Muscle layer of colon (tissue), 2 donors: ENCODE measurements at regions not wholly inside any gene's neighbourhood (a gene's known extent, or its start where the extent isn't known, plus 50 kb on each side); places are given as distances from the start of the nearest gene placed in this dataset.

Experiments used
- H3K27ac ChIP-seq: one replicate; pipeline ENCODE4 v1.7.0; 2013; ENCODE audit warnings: low read depth, mild to moderate bottlenecking, low read length, moderate library complexity
- H3K27me3 ChIP-seq, 2 donors: one replicate each; pipeline ENCODE4 v1.7.0; 2013; ENCODE audit warnings: low read length in 2 of 2, mild to moderate bottlenecking in 2 of 2; ENCODE audit not compliant: insufficient read depth in 2 of 2, control insufficient read depth in 1 of 2
- H3K36me3 ChIP-seq: one replicate; pipeline ENCODE4 v1.7.0; 2013; ENCODE audit warnings: mild to moderate bottlenecking, low read length; ENCODE audit not compliant: insufficient read depth
- H3K4me1 ChIP-seq: one replicate; pipeline ENCODE4 v1.7.0; 2013; ENCODE audit warnings: mild to moderate bottlenecking, low read length; ENCODE audit not compliant: insufficient read depth
- H3K4me3 ChIP-seq, 2 donors: one replicate each; pipeline ENCODE4 v1.7.0; 2013; ENCODE audit warnings: low read length in 2 of 2, low read depth in 1 of 2, mild to moderate bottlenecking in 1 of 2, moderate library complexity in 1 of 2
- H3K9ac ChIP-seq: one replicate; pipeline ENCODE4 v1.7.0; 2013; ENCODE audit warnings: low read length
- H3K9me3 ChIP-seq: one replicate; pipeline ENCODE4 v1.7.0; 2013; ENCODE audit warnings: mild to moderate bottlenecking, low read length
- donor health status: abdominal sarcoma.
- donor health status: Adenocarcinoma of cecum.

DNA sequence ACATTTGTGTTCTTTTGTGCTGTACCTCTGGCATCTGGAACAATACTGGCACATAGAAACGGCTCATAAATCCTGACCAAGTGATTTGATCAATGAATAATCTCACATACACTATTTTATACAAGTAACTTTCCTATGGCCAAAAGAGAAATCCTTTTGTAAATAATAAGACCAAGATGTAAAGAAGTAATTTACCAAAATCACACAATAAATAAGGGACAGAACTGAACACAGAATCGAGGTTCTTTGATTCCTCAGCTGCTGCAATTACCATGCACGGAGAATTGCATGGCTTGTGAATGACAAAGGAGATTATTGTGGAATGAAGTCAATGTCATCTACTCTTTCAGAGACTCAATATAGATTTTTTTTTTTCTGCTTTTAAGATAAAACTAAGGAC is 576.8 kb upstream of the SMIM31 start:
- Histone ChIP-seq H3K9ac (no peak overlapping the region), H3K36me3 (no peaks in the 10 kb centered on the region), H3K4me3 (no peak overlapping the region), H3K9me3 (no peaks in the 10 kb centered on the region), H3K27me3 (no peaks in the 10 kb centered on the region), H3K27ac (no peak overlapping the region), H3K4me1 (no peaks in the 10 kb centered on the region)

DNA sequence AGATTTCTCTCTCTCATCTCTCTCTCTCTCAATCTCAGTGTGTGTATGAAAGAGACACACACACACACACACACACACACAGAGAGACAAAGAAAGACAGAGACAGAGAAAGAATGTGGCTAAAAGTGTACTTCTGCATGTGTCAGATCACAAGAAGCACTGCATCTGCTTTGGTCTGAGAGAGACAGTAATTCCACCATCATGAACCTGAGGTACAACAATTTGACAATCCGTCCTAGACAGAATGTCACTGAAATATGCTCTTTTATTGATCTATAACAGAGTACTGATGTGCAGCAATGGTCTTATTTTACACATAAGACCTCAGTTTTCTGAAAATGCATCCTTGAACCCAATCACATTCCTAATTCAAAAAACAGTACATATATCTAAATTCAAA is 576.2 kb upstream of the SMIM31 start:
- H3K9ac ChIP-seq = no peak overlapping the region

DNA sequence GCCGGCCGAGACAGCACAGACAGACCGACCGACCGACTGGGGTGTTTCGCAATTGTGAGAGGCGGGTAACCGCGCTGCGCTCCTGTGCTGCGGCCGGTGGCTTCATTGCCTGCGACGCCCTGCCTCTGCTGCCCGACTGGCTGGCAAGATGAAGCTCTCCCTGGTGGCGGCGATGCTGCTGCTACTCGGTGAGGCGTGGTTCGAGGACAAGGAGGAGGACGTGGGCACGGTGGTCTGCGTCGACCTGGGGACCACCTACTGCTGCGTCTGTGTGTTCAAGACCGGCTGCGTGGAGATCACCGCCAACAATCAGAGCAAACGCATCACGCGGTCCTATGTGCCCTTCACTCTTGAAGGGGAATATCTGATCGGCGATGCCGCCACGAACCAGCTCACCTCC is 565.7 kb upstream of the SMIM31 start:
- Histone ChIP-seq H3K9ac (no peak overlapping the region), H3K9me3 (no peaks in the 10 kb centered on the region), H3K4me3 (no peak overlapping the region), H3K27me3 (no peaks in the 10 kb centered on the region), H3K27ac (no peak overlapping the region), H3K4me1 (no peaks in the 10 kb centered on the region), H3K36me3 (no peaks in the 10 kb centered on the region)

More for the DNA sequence above, 576.2 kb upstream of the SMIM31 start:
- H3K4me1 ChIP-seq = no peaks in the 10 kb centered on the region
- no peaks in the 10 kb centered on the region for H3K9me3 ChIP-seq
- H3K27me3 ChIP-seq = no peaks in the 10 kb centered on the region
- H3K27ac ChIP-seq = no peak overlapping the region
- no peak overlapping the region for H3K4me3 ChIP-seq
- no peaks in the 10 kb centered on the region for H3K36me3 ChIP-seq

DNA sequence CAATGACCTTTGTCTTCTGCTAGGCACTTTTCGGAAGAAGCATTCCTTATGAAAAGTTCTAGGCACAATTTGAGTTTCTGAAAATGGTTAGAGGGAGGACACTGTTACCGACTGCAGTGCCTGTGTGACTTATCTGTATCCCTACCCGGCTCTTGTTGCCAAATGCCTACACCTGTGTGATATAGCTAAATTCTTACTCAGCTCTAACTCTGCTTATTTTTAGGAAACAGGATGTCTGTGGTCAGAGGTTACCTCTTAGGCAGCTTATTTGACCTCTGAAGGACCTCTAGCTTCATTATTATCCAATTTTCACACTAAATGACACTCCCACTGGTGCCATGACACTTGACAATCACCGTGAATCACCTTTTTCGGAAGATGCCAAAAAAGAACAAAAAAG is 561.1 kb upstream of the SMIM31 start:
- H3K36me3 ChIP-seq = no peaks in the 10 kb centered on the region

DNA sequence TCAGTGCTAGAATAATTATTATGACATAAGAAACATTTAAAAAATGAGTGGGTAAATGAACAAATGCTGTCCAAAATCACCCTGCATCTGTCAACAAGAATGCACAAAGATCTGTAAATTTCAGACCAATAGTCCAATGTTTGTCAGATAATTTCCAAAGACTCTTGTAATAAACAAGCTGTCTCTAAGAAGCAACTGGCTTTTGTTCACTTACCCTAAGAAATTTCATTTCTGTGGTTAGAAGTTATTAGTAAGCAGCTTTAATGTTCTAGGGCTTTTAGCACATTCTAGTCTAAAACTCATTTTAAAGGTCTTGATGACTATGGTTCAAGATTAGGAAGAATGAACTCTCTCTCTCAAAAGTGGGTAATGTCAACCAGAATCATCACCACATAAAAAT is 560.3 kb upstream of the SMIM31 start:
- Histone ChIP-seq H3K27me3 (no peaks in the 10 kb centered on the region), H3K4me3 (no peak overlapping the region), H3K36me3 (no peaks in the 10 kb centered on the region), H3K9ac (no peak overlapping the region), H3K9me3 (no peaks in the 10 kb centered on the region), H3K27ac (no peak overlapping the region), H3K4me1 (no peaks in the 10 kb centered on the region)

More for the DNA sequence above, 561.1 kb upstream of the SMIM31 start:
- Histone ChIP-seq H3K4me1 (no peaks in the 10 kb centered on the region), H3K9me3 (no peaks in the 10 kb centered on the region), H3K27me3 (no peaks in the 10 kb centered on the region), H3K27ac (no peak overlapping the region), H3K4me3 (no peak overlapping the region), H3K9ac (no peak overlapping the region)

DNA sequence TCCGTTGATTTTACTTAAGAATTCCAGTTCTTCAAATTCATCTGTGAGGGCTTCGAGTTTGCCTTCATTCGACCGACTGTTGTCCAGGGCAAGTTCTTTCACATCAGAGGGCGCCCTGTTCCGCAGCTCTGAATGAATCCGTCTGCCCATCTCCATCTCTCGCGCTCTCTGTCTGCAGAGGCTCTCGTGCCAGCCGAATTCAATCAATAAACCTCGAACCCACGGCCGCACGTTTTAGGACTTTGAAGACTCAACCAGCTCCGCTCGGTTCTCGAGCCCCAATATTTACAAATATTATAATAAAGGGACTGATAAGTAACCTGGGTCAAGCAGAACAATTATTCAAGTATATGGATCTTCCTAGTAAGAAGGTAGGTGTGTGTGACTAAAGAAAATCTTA is 556.4 kb upstream of the SMIM31 start:
- H3K9ac ChIP-seq = no peak overlapping the region
- H3K9me3 ChIP-seq = no peaks in the 10 kb centered on the region
- H3K4me3 ChIP-seq = no peak overlapping the region
- no peaks in the 10 kb centered on the region for H3K36me3 ChIP-seq
- H3K27ac ChIP-seq = no peak overlapping the region
- no peaks in the 10 kb centered on the region for H3K4me1 ChIP-seq
- H3K27me3 ChIP-seq = no peaks in the 10 kb centered on the region

DNA sequence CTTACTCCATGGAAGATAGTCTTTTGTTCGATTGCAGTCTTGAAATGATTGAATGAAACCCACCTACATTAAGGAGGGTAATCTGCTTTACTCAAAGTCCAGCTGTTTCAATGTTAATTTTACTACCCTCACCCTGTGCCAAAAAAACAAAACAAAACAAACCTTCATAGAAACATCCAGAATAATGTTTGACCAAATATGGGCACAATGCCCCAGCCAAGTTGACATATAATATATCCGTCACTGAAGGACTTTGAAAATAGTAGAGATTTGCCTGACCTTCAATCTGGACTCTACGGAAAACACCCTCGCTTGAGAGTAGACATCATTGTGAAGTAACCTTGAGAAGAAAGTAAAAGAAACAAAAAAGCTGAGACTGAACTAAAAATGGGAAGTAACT is 550.5 kb upstream of the SMIM31 start:
- no peak overlapping the region for H3K9ac ChIP-seq
- no peaks in the 10 kb centered on the region for H3K36me3 ChIP-seq
- H3K4me1 ChIP-seq = no peaks in the 10 kb centered on the region
- no peaks in the 10 kb centered on the region for H3K9me3 ChIP-seq
- no peak overlapping the region for H3K27ac ChIP-seq
- no peak overlapping the region for H3K4me3 ChIP-seq
- H3K27me3 ChIP-seq = no peaks in the 10 kb centered on the region

DNA sequence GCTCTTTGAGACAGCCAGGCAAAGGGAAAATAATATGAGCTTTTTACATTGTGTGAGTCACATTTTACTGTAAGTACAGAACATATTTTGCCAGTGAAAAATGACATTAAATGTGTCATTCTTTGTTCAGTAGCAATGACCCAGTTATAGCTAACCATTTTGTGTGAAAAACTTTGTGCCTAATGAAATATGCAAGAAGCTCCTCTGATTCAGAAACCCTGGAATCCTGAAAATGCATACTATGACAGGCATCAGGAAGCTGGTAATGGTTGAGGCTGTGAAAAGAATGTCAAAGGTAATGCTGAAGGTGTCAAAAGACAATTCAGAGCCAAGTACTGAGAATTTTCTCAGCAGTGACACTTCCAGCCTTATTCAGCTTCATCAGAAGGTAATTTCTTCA is 549.5 kb upstream of the SMIM31 start:
- no peak overlapping the region for H3K27ac ChIP-seq
- no peaks in the 10 kb centered on the region for H3K9me3 ChIP-seq
- H3K4me1 ChIP-seq = no peaks in the 10 kb centered on the region
- H3K36me3 ChIP-seq = no peaks in the 10 kb centered on the region
- no peak overlapping the region for H3K9ac ChIP-seq
- H3K4me3 ChIP-seq = no peak overlapping the region
- no peaks in the 10 kb centered on the region for H3K27me3 ChIP-seq

DNA sequence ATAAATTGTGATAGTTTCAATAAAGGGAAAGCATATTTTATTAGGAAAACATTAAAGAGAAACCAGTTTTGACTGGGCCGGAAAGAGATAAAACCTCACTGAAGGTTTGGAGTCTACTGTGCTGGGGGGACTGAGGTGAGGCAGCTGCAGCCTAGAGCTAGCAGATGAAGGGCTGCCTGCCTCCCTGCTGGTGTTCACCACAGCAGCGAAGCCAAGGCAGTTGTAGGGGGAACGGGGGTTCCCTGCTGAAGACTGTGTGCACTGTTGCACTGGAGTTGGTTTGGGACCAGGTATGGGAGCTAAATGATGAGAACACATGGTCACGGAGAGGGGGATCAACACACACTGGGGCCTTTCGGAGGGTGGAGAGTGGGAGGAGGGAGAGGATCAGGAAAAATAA is 546.5 kb upstream of the SMIM31 start:
- no peaks in the 10 kb centered on the region for H3K9me3 ChIP-seq
- H3K4me1 ChIP-seq = no peaks in the 10 kb centered on the region
- no peak overlapping the region for H3K27ac ChIP-seq
- no peaks in the 10 kb centered on the region for H3K27me3 ChIP-seq
- H3K4me3 ChIP-seq = no peak overlapping the region
- no peak overlapping the region for H3K9ac ChIP-seq
- no peaks in the 10 kb centered on the region for H3K36me3 ChIP-seq

DNA sequence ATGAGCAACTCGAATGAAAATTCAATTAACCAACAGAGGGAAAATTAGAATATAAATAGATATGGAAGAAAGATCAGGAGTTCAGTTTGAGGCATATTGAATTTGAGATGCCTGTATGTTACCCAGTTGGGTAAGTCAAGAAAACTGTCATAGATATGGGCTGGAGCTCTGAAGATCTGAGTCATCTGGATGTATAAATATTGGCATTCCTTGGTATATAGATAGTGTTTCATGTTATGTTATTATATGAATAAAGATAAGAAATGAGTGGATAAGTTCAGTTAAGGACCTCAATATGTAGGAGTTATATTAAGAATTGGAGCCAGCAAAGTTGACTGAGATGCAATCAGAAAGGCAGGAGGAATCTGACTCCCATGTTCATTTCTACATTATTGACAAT is 543.6 kb upstream of the SMIM31 start:
- Histone ChIP-seq H3K36me3 (no peaks in the 10 kb centered on the region), H3K4me3 (no peak overlapping the region), H3K4me1 (no peaks in the 10 kb centered on the region), H3K9ac (no peak overlapping the region), H3K27ac (no peak overlapping the region), H3K9me3 (no peaks in the 10 kb centered on the region), H3K27me3 (no peaks in the 10 kb centered on the region)

DNA sequence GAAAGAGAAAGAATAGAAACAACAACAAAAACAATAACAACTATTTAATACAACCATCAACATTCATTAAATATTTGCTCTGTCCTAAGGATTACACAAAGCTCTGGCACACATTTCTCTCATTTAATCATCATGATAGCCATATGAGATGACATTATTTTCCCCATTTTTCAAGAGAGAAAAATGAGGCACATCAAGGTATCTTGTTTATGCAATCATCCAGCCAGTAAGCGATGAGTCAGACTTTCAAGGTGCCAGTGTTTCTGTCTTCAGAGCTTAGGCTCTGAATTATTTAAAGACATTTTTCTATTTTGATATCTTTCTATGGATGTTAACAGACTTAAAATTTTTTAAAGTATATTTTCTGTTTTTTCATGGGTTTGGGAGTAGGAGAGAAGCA is 541.8 kb upstream of the SMIM31 start:
- Histone ChIP-seq H3K4me3 (no peak overlapping the region), H3K9ac (no peak overlapping the region), H3K27ac (no peak overlapping the region), H3K4me1 (no peaks in the 10 kb centered on the region), H3K9me3 (no peaks in the 10 kb centered on the region), H3K36me3 (no peaks in the 10 kb centered on the region), H3K27me3 (no peaks in the 10 kb centered on the region)

DNA sequence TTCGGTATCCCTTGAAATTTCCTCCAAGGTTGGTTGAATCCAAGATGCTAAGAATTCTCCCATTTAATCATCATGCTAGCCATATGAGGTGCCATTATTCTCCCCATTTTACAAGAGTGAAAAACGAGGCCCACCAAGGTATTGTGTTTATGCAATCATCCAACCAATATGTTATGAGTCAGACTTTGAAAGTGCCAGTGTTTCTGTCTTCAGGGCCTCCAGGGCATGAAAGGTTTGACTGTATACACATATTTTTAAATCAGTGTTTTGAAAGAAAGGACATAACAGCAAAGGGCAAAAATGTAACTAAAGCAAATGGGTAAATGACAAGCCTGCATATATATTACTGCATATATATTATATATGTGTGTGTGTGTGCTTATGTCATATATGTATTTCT is 541.2 kb upstream of the SMIM31 start:
- H3K4me3 ChIP-seq = no peak overlapping the region
- H3K4me1 ChIP-seq = no peaks in the 10 kb centered on the region
- H3K27me3 ChIP-seq = no peaks in the 10 kb centered on the region
- H3K27ac ChIP-seq = no peak overlapping the region
- no peaks in the 10 kb centered on the region for H3K36me3 ChIP-seq
- no peaks in the 10 kb centered on the region for H3K9me3 ChIP-seq
- H3K9ac ChIP-seq = no peak overlapping the region
